ENCODE measurements at regions not wholly inside any gene's neighbourhood (a gene's known extent, or its start where the extent isn't known, plus 50 kb on each side); places are given as distances from the start of the nearest gene placed in this dataset.

DNA sequence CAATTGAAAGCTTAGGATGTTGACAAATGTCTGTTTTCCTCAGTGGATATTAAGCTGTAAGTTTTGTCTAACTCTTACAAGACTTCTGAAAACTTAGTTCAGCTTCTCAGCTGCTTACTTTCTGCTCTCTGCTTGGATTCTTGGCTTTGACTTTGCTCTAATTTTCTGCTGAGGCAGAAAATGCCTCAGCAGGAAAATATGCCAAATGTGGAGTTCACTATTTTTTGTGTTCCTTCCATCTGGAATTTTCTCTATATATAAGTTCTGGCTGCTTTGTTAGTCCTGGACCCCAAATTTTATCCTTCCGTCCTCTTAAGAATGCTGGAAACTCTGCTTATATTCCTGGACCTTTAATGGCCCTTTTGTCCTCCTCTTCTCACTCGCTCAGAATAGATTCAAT is 352.6 kb upstream of the NWD2 start:
- Histone ChIP-seq H3K9me3 (peaks cover 0 to 13% (median 0%) of the 10 kb centered on the region in 8 donors), H3K27me3 (replicated peaks in 1 of 7) (no peaks in the 10 kb centered on the region), H3K27ac (no peak overlapping the region), H3K4me1 (no peaks in the 10 kb centered on the region), H3K4me3 (no peak overlapping the region), H3K36me3 (no peaks in the 10 kb centered on the region)
- intact Hi-C loops (cut with DNase I; ENCODE audit: low total_unique reads), result no loop called here
- WGBS, 5 donors, result 60 to 82% (median 72%) methylated on average over 2 of the region's 2 CpGs
- no peak for DNase-seq
- TF ChIP-seq POLR2AphosphoS5 (IDR thresholded peaks at IDR 0.05) (no peak), POLR2A (IDR thresholded peaks at IDR 0.05) (no peak)
- TF ChIP-seq, protein P1, sequence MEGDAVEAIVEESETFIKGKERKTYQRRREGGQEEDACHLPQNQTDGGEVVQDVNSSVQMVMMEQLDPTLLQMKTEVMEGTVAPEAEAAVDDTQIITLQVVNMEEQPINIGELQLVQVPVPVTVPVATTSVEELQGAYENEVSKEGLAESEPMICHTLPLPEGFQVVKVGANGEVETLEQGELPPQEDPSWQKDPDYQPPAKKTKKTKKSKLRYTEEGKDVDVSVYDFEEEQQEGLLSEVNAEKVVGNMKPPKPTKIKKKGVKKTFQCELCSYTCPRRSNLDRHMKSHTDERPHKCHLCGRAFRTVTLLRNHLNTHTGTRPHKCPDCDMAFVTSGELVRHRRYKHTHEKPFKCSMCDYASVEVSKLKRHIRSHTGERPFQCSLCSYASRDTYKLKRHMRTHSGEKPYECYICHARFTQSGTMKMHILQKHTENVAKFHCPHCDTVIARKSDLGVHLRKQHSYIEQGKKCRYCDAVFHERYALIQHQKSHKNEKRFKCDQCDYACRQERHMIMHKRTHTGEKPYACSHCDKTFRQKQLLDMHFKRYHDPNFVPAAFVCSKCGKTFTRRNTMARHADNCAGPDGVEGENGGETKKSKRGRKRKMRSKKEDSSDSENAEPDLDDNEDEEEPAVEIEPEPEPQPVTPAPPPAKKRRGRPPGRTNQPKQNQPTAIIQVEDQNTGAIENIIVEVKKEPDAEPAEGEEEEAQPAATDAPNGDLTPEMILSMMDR (IDR thresholded peaks at IDR 0.05 in 8 of 11, conservative IDR thresholded peaks at IDR 0.05 in 3 of 11), result no peak

GRCh38 chr4:36900446-36900987 is 344.0 kb upstream of the NWD2 start:
- DNase-seq, result no peak
- no peaks in the 10 kb centered on the region for H3K4me1 ChIP-seq
- H3K9me3 ChIP-seq, result peaks cover 0 to 3% (median 0%) of the 10 kb centered on the region in 8 donors
- WGBS, 5 donors, result 77 to 88% (median 79%) methylated on average over 4 of the region's 4 CpGs
- H3K27ac ChIP-seq, result no peak overlapping the region
- no peaks in the 10 kb centered on the region for H3K36me3 ChIP-seq
- TF ChIP-seq POLR2AphosphoS5 (IDR thresholded peaks at IDR 0.05) (no peak), POLR2A (IDR thresholded peaks at IDR 0.05) (no peak)
- TF ChIP-seq, protein P1 (IDR thresholded peaks at IDR 0.05 in 8 of 11, conservative IDR thresholded peaks at IDR 0.05 in 3 of 11), result no peak
- intact Hi-C loops (cut with DNase I; ENCODE audit: low total_unique reads), result no loop called here
- H3K27me3 ChIP-seq (replicated peaks in 1 of 7), result no peaks in the 10 kb centered on the region
- no peak overlapping the region for H3K4me3 ChIP-seq

DNA sequence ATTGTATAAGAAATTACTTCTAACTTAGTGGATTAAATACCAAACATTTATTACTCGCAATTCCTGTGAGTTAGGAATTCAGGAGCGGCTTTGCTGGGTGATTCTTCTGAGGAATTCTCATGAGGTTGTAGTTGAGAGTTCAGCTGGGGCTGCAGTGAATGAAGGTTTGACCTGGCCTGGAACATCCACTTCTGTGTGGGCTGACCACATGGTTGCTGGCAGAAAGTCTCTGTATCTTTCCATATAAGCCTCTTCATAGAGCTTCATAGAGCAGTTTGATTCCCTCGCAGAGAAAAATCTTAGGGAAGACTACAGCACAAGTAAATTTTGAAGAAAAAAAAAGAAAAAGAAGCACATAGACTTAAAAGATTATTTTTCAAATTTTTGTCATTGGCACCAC is 339.7 kb upstream of the NWD2 start:
- no peak for DNase-seq
- no peaks in the 10 kb centered on the region for H3K9me3 ChIP-seq
- TF ChIP-seq, protein P1 (IDR thresholded peaks at IDR 0.05 in 8 of 11, conservative IDR thresholded peaks at IDR 0.05 in 3 of 11), result no peak
- TF ChIP-seq POLR2AphosphoS5 (IDR thresholded peaks at IDR 0.05) (no peak), POLR2A (IDR thresholded peaks at IDR 0.05) (no peak)
- no peaks in the 10 kb centered on the region for H3K36me3 ChIP-seq
- 85 to 94% (median 88%) methylated on average over 3 of the region's 3 CpGs for WGBS, 5 donors
- H3K4me1 ChIP-seq, result no peaks in the 10 kb centered on the region
- intact Hi-C loops (cut with DNase I; ENCODE audit: low total_unique reads), result no loop called here
- no peaks in the 10 kb centered on the region for H3K27me3 ChIP-seq (replicated peaks in 1 of 7)
- no peak overlapping the region for H3K4me3 ChIP-seq
- no peak overlapping the region for H3K27ac ChIP-seq

DNA sequence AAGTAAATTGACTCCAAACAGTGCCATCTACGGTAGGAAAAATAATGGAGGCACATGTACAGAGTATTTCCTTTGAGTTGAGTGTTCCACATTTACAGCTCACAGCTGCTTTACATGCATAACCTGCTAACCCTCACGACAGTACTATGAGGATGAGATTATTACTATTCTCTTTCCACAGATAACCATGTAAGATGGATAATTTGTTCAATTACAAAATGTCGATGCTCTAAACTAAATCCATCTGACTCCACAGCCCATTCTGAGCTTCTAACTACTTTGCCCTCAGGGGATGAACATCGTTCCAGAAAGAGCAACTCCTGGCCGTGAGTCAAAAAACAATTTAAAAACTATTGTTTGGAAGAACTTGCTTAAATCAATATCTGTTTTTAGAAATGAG is 330.4 kb upstream of the NWD2 start:
- Histone ChIP-seq H3K9me3 (no peaks in the 10 kb centered on the region), H3K4me1 (no peaks in the 10 kb centered on the region), H3K27ac (no peak overlapping the region), H3K36me3 (no peaks in the 10 kb centered on the region), H3K4me3 (no peak overlapping the region), H3K27me3 (replicated peaks in 1 of 7) (no peaks in the 10 kb centered on the region)
- WGBS, 5 donors, result 60 to 79% (median 76%) methylated on average over 5 of the region's 5 CpGs
- intact Hi-C loops (cut with DNase I; ENCODE audit: low total_unique reads), result no loop called here
- TF ChIP-seq, protein P1 (IDR thresholded peaks at IDR 0.05 in 8 of 11, conservative IDR thresholded peaks at IDR 0.05 in 3 of 11), result no peak
- TF ChIP-seq POLR2A (IDR thresholded peaks at IDR 0.05) (no peak), POLR2AphosphoS5 (IDR thresholded peaks at IDR 0.05) (no peak)
- no peak for DNase-seq
